ENCODE measurements at regions not wholly inside any gene's neighbourhood (a gene's known extent, or its start where the extent isn't known, plus 50 kb on each side); places are given as distances from the start of the nearest gene placed in this dataset.

DNA sequence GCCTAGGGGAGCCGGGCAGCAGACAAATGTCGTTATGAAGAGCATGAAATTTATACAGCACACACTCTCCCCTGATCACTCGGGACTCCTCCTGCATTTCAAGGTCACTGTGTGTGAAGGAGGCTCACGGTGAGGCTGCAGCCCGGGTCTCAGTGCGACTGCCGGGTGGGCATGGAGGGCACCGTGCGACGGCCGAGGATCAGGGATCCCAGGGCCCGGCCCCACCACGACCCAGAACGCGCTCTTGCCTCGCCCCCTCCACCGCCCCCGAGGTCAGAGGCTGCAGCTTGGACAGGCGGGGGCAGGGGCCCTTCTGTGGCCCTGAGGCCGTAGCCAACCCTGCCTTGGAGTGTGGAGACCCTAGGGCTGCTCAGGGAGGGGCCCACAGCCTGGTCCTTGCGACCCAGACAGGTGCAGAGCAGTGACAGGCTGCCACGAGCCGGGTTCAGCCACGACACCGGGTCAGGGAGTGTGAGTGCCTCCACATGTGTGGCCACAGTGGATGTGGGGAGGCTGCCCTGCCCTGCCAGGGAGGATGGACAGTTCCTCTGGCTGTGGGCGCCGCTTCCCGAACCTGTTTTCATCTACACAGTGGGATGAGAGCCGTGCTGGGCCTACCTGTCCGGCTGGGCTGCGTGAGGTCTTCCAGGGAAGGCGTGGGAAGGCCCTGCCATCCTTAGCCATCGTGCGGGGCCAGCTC, 89.3 kb upstream of the NKX1-1 start:
- no peak for DNase-seq (ENCODE audit: low read depth)

DNA sequence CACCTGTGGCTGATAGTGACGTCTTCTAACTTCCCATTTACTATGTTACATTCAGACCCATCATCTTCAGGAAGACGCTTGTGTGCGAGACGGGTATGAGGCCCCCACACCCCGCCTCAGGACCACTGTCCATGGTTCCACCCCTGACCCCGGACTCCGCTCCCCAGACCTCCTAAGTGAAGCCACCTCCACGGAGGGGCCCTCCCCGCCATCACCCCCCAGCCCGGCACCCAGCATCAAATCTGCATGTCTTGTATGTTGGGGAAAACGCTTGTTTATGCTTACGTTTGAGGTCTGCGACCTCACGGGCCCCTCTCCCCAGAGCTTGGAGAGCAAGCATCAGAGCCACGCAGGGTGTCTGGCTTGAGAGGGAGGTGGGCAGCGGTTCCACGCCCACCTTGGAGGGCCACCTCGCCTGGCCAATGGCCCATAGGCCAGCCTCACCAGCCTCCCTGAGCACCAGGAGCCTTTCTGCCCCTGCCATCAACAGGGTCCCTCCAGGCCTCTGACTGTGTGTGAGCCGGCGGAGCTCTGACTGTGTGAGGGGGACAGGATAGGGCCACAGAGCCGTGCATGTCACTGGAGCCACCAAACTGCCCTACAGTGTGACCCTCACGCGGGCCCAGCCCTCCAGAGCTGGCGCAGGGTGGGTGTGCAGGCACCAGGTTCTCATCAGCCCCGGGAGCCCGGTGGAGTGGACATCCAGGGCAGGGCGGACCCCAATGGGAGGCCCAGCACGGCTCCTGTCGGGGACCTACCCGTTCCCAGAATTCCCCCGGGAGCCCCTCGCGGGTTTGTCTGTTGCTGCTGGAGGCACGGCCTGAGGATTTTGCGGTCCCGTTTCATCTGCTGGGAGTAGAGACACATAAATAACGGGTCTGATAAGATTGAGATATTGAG, 88.4 kb upstream of the NKX1-1 start:
- DNase-seq (ENCODE audit: low read depth), result no peak

DNA sequence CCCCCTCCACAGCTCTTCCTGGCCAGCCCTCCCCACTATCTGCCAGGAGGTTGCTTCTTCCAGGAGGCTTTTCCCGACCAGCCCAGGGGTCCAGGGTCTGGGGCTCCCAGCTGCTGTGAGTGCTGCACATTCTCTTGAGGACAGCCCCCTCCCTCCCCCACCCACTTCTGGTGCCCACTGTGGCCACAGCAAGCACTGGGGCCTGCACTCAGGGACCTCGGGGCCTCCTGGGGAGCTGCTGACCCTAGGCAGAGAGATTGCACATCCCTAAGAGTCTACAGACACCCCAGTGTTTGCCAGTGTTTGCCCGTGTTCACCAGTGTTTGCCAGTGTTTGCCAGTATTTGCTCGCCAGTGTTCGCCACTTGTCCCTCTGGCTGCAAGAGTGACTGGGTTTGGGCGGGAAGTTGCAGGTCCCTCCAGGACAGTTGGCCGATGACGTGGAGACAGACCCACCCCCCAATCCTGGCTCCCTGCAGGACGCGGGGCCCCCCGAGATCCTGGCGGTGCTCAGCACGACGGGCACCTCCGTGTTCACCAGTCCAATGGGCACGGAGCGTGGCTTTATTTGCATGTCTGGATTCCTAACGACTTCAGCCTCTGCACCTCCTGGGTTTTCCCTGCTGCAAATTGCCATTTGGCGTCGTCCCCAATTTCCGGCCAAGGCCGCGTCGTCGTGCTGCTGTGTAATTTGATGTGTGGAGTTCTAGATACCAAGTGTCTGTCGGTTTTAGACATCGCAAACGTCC, 87.5 kb upstream of the NKX1-1 start:
- DNase-seq (ENCODE audit: low read depth), result no peak

DNA sequence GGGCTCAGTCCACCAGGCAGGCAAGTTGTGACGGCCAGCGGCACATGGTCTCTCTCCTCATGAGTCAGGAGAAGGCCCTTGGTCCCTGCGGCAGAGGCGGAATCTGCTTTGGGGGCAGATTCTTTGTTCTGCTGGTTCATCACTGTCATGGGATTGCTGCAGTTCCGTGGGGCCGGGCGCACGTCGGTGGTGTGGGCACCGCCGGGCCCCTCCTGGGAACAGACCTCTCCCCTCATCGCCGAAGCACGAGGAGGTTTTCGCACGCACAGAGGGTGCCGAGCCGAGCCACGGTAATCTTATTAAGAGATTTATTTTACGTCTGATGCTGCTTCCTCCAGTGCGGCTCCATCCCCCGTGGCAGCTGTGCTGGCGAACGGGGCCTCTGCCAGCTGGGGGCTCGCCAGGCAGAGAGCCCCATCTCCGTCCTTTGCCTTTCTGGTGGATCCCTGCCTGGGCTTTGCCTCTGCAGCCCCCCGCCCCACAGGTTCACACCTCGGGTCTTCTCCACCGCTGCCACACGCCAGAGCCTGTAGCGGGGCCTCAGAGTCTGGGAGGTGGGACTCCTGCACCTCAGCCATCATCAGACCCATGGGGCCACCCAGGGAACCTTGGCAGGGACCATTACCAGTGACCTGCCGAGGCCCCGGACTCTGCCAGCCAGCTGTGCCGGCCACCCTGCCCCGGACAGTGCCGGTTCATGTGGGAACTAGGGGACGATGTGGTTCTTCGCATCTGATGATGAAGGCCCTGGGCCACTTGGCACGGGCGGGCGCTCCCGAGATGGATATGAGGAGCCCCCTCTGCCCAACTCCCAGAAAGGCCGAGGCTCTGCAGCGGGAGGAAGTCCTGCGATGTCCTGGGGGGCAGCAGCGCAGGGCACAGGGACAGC, 86.7 kb upstream of the NKX1-1 start:
- no peak for DNase-seq (ENCODE audit: low read depth)

DNA sequence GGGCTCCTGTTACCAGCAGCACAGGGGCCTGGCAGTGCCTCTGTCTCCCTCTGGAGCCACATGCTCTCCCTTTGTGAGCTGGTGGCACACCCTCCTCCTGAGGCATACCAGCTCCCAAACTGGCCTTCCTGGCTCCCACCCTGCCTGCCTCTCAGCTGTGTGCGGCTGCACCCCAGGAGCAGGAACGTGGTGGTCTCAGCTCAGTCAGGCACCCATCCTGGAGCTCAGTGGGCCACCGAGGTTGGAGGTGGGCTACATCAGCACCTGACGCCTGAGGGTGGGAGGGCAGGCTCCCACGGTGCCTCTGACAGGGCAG, 85.9 kb upstream of the NKX1-1 start:
- DNase-seq (ENCODE audit: low read depth), result no peak

DNA sequence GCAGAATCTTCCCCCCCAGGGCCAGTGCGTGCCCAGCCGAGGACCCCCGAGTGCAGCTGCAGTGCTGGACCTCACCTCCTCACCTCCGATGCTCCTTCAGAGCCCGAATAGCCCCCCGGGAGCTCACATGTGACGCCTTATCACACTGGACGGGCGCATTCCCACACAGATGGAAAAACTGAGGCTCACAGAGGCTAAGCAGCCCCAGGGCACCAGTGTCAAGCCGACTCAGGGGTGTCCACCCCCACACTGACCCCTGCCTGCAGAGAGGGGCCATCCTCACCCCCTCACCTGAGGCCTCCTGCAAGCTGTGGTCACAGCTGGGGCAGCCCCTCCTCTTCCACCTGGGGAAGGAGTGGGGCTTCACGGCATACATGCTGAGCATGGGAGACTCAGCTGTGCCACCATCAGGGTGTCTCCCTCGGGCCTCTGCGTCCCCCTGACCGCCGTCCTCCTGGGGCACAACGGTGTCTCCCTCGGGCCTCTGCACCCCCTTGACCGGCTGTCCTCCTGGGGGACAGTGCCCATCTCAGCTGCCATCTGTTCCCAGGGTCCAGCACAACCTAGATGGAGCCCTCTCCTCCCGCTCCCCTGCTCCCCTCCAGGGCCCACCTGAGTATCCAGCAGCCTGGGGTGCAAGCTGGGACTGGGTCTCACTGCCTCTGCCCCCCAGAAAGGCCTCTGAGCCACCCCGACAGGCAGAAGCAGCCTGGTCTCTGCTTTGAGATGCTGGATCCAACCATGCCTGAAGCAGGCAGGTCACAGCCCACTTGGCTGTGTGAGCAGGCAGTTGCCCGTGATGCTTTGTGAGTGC, 85.3 kb upstream of the NKX1-1 start:
- DNase-seq (ENCODE audit: low read depth), result no peak

DNA sequence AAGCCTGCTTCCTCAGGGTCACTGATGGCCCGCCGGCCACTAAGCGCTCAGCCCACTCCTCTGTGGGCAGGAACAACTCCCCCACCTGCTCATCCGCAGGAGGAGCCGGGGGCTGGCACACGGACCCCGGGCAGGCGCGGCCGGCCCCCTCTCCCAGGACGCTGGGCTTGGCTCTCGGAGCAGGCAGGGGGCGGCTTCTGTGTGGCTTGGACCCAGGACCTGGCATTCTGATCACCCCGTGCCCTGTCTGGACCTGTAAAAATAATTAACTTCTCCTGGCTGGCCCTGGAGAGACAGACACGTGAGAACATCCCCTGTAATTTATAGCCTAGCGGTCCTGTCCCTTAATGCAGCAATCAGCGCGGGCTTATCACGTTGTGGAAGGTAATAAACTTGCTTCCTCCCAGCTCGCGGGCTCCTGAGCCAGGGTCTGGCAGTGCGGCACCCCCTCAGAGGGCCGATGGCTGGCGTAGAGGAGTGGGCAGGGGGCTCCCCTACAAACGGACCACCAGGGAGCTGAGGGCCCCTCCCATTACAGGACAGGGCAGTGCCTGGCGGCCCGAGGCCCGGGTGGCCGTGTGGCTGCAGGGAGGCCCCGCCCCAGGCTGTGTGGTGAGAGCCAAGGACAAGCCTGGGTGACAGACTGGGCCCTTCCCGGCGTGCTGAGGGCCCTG, 84.5 kb upstream of the NKX1-1 start:
- DNase-seq (ENCODE audit: low read depth), result no peak

DNA sequence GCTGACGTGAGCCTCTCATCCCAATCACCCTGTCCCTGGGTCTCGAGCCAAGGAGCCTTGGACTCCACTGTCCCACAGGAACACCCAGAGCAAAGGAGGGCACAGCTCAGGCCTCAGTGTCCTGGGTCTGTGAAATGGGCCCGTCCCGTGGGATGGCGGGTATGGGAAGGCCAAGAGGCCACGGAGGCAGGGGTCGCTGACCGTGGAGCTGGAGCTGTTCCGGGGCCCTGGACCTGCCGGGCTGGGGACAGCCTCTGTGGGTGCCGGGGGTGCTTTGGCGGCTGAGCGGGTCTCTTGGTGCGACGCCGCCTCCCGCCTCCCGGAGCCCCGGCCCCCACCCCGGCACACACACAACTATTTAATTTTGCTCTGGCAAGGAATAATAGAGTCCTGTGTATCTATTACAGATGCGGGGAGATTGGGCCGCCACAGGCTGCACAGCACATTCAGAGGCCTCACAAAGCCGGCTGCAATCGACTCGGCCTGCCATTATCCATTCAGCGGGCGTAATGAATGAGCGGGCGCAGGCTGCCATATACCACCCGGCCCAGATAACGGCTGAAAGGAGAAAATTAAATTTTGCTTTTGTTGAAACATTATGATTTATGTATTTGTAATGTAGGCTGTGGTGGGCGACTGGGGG, 83.9 kb upstream of the NKX1-1 start:
- no peak for DNase-seq (ENCODE audit: low read depth)

DNA sequence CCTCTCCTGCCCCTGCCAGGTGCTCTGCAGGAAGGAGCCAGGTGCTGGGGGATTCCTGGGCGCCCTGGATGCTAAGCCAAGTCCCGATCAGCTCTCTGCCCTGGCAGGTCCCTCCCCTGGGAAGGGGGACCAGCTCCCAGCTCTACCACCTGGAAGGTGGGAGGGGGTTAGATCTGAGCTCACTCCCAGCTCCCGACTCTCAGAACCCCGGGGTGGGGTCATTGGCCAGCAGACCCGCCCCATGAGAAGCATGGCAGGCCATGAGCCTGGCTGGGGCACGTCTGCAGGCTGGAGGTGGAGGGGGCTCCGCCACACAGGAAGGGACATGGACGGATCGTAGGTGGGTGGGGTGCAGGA, 83.4 kb upstream of the NKX1-1 start:
- no peak for DNase-seq (ENCODE audit: low read depth)

DNA sequence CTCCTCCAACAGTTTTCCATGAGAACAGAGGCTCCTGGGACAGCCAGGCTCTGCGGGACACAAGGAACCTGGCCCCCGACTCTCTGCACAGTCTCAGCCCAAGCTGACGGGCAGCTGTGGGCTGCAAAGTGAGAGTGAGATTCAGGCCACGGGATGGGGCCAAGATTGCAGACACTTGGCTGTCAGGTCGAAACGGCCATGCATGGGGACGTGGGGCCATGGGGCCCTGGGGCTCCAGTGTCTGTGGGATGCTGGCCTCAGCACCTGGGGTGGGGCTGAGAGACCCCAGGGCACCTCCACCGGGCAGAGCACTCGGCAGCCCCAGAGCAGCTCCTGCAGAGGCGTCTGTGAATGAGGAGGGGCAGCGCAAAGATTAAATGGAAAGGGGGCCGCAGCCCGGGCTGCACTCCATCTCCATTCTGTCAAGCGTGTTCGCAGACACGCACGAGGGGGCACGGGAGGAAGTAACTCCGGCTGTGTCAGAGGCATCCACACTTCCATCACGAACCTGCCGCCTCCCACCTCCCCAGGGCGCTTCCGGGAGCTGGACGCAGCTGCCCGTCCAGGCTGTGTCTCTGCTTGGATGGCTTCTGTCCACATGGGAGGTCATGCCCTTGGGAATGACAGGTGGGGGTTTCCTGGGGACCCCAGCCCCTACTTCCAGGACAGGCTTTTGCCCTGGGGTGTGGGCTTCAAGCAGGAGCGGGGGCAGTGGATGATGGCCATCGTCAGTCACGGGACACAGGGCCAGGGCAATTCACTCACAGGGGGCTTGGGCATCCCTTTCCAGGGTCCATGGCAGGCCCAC, 82.8 kb upstream of the NKX1-1 start:
- DNase-seq (ENCODE audit: low read depth), result no peak

DNA sequence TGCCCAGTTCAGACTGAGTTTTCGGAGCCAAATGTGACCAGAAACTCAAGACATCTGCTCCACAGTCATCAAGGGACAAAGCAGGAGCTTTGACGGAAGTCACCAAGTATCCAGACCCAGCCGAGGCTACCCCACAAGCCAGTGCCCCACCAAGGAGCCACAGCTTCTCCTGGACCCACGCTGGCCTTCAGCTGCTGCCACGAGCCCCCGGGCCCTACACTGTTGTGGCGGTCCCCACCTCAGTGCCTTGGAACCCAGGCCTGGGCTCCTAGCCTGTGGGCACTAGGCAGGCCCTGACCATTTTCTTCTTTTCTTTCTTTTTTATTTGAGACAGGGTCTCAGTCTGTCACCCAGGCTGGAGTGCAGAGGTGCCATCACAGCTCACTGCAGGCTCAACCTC, 82.1 kb upstream of the NKX1-1 start:
- no peak for DNase-seq (ENCODE audit: low read depth)

DNA sequence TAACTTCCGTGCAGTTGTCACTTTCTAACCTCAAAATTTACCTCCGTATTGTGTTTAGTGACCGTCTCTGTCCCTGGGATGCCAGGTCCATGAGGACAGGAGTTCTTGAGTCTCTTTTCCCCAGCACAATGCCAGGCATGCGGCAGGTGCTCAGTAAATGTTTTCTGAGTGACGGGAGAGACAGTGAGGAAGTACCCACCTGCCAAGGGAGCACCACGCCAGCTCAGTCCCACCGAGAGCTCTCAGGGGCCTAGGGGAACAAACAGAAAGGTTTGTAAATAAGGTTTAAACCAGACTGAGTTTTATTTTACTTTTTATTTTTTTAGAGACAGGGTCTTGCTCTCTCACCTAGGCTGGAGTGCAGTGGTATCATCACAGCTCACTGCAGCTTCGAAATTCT, 81.5 kb upstream of the NKX1-1 start:
- DNase-seq (ENCODE audit: low read depth), result no peak

DNA sequence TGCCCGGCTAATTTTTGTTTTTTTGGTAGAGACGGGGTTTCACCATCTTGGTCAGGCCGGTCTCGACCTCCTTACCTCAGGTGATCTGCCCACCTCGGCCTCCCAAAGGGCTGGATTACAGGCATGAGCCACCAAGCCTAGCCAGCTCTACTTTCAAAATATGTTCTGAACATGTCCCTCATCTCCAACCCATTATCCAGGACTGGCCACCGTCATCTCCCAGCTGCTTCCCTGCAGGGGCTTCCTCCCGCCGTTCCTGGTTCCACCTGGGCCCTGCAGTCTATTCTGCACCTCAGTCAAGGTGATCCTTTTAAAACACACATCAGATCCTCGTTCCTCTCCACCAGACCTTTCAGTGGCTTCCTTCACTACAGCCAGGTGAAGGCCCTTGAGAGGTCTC, 80.9 kb upstream of the NKX1-1 start:
- no peak for DNase-seq (ENCODE audit: low read depth)

DNA sequence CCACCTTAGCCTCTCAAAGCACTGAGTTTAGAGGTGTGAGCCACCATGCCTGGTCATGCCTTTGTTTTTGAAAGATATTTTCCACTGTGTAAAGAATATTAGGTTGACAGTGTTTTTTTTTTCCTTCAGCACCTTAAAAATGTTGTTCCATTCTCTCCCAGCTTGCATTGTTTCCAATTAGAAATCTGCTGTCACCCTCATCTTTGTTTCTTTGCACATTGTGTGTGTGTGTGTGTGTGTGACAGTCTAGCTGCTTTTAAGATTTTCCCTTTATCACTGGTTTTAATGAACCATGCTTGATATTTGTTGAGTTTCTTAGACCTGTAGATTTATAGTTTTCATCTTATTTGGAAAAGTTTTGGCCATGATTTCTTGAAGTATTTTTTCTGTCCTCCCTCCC, 79.0 kb upstream of the NKX1-1 start:
- DNase-seq (ENCODE audit: low read depth), result no peak

DNA sequence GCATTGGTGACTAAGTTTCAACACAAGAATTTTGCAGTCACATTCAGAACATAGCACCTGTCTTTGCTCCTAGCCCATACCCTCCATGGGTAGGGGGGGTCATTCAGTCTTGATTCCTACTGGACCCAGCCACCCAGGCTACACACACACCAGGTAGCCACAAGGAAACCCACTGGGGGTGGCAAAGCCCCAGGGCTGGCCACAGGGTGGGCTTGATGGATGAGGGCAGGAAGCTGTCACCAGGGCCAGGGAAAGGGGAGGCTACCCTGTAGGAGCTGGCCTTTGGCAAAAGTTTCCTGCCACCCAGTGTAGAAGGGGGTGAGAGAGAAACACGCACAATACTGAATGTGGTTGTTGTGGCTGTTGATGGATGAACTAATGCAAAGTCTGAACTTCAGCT, 74.5 kb upstream of the NKX1-1 start:
- no peak for DNase-seq (ENCODE audit: low read depth)

DNA sequence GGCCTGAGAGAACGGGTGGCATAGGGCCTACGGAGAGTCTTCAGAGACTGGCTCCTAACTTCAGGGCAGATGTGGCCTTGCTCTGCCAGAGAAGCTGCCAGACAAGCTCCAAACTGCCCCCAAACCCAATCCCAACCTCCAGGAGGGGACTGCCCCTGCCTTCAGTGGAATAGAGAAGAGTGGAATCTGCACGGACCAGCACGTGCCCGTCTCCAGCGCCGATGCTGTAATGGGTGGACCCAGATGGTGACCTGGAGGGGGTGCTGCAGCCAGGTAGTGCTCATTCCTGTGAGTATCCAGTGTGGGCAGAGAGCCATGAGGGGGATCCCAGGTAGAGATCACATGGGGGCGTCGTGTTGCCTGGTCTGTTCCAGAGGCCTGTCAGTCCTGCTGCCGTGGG, 73.2 kb upstream of the NKX1-1 start:
- no peak for DNase-seq (ENCODE audit: low read depth)

DNA sequence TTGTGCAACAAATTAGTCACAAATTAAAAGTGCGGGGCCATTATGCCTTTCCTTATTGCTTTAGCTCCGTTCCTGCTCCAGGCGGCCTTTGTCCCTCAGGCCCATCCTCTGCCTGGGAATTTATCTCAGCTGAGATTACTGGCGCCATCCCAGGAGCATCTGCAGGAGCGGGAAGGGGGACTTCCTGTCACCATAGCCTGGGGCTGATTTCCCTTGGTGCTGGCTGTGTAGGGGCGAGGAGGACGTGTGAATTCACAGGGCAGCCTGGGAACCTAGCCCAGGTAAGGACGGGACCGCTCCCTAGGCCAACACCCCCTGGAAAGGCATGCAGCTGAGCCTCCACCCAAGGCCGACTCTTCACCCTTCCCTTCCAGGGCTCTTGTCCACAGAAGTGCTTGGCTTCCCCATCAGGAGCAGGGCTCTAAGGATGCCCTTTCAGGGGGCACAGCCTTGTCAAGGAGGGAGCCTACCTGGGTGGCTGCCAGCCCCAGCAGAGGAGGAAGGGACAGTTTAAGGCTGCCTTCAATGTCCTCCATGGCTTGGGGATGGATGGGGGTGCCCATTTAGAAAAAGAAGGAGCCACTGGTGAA, 72.6 kb upstream of the NKX1-1 start:
- no peak for DNase-seq (ENCODE audit: low read depth)

DNA sequence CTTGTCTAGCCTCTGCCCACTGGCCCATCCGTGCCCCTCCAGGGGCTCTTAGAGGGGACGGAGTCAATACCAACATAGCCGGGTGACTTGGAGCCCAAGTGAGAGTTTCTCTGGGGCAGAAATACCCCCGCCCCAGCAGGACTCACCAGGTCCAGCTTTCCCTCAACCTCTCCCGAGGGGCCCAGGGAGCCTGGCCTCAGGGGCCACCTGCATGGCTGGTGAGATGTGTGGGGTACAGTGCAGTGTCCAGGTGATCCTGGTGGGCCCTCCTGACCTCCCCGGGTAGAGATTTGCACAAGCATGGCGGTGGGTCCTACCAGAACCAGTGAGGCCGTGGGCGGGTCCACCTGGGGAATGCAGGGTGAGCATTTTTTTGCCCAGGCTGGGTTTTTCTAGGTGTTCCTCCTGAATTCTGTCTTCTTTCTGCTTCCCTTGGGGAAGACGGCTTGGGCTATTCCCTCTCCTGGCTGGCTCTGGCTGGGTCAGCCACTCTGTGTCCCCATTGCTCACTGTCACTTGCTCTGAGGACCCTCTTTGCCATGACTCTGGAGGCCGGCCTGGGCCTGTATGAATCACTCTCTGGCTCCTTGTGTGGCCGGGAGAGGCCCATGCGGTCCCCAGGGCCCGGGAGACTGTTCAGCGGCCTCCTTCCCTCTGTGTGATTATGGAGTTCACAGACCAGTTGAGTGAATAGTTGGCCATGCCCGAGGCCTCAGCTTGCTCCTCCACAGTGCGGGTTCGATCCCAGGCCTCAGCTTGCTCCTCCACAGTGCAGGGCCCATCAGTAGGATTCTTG, 71.0 kb upstream of the NKX1-1 start:
- DNase-seq (ENCODE audit: low read depth), result no peak
